K562 (cell line): ENCODE measurements at regions not wholly inside any gene's neighbourhood (a gene's known extent, or its start where the extent isn't known, plus 50 kb on each side); places are given as distances from the start of the nearest gene placed in this dataset.

ENCODE experiments used
- ATAC-seq: fragments of 200-7000 bp; cut with Tn5 transposase; 3 replicates; pipeline ENCODE4 v1.9.1; 2020; ENCODE audit warnings: moderate library complexity
- BruUV-seq: library from RNA; stranded (reverse); fragments of 400-500 nt; replicated peaks from 2 replicates; lab custom pipeline; 2021; lab: Mats Ljungman, UMichigan
- CTCF ChIA-PET: fragments of 300-600 bp; formaldehyde crosslinking; extraction: SDS; loops from one replicate; lab custom pipeline; 2021; ENCODE audit warnings: low intra/inter-chr PET ratio; lab: Yijun Ruan, JAX
- POLR2A ChIA-PET: fragments of 300-600, 350-650 bp; sonication (Branson Sonifier 250); formaldehyde crosslinking; extraction: SDS; loops from one replicate; lab custom pipeline; 2021; ENCODE audit warnings: antibody characterized with exemption, inconsistent platforms; lab: Yijun Ruan, JAX
- DNase-seq, 4 experiments: peaks; one replicate each; pipeline versions ENCODE4 v3.0.0 to v3.0.0-alpha.2; 2011 to 2018; ENCODE audit warnings: low spot score in 3 of 4, mixed read lengths in 3 of 4; ENCODE audit errors: extremely low read depth in 1 of 4
- FAIRE-seq: peaks from 2 replicates; lab custom pipeline; 2011; peaks lifted over from hg19 to GRCh38; lab: Jason Lieb, UNC
- H2AFZ ChIP-seq: 2 replicates; pipeline ENCODE4 v1.6.0; 2011; ENCODE audit warnings: low read depth, low read length, control low read depth, inconsistent platforms
- H3K27ac ChIP-seq: fragments of 200-600 bp; 3 replicates; pipeline ENCODE4 v1.8.0; 2011; ENCODE audit warnings: low read depth, mild to moderate bottlenecking, control low read depth, inconsistent platforms, low read length, moderate library complexity, mixed read lengths; ENCODE audit errors: extremely low read depth
- H3K27me3 ChIP-seq, 2 experiments: fragments of 300-600 bp in 1 of 2; 2 replicates in 1 of 2; 3 replicates in 1 of 2; pipeline versions ENCODE4 v1.6.0 to v1.8.0; 2011; ENCODE audit warnings: inconsistent platforms in 2 of 2, low read length in 2 of 2, mild to moderate bottlenecking in 1 of 2, mixed read lengths in 1 of 2, moderate library complexity in 1 of 2; ENCODE audit not compliant: control insufficient read depth in 2 of 2, insufficient read depth in 2 of 2
- H3K36me3 ChIP-seq: fragments of 300-600 bp; 3 replicates; pipeline ENCODE4 v1.8.0; 2011; ENCODE audit warnings: mild to moderate bottlenecking, low read length, inconsistent platforms; ENCODE audit not compliant: control insufficient read depth, insufficient read depth
- H3K4me1 ChIP-seq, 2 experiments: fragments of 200-600 bp in 1 of 2; replicated peaks in 1 of 2; 2 replicates in 1 of 2; 3 replicates in 1 of 2; pipeline versions ENCODE4 v1.5.1 to v1.8.0; 2011; ENCODE audit warnings: inconsistent platforms in 2 of 2, low read length in 2 of 2, mild to moderate bottlenecking in 1 of 2, mixed read lengths in 1 of 2, moderate library complexity in 1 of 2; ENCODE audit not compliant: control insufficient read depth in 2 of 2, insufficient read depth in 2 of 2
- H3K4me2 ChIP-seq: 2 replicates; pipeline ENCODE4 v1.6.1; 2011; ENCODE audit warnings: low read length, control low read depth, inconsistent platforms, mixed read lengths; ENCODE audit not compliant: insufficient read depth
- H3K4me3 ChIP-seq: fragments of 200-600 bp; sonication (generic), shearing (Covaris generic); 2 replicates; pipeline ENCODE4 v1.5.1; 2016; ENCODE audit warnings: control low read depth, inconsistent platforms
- H3K79me2 ChIP-seq: fragments of 200-600 bp; 3 replicates; pipeline ENCODE4 v1.8.0; 2011; ENCODE audit warnings: low read length, inconsistent platforms; ENCODE audit not compliant: control insufficient read depth, insufficient read depth
- H3K9ac ChIP-seq, 2 experiments: 2 replicates each; pipeline versions ENCODE4 v1.6.0 to v1.6.1; 2011; ENCODE audit warnings: low read depth in 2 of 2, low read length in 2 of 2, control low read depth in 1 of 2, inconsistent platforms in 1 of 2, mild to moderate bottlenecking in 1 of 2, mixed read lengths in 1 of 2; ENCODE audit not compliant: insufficient read depth in 1 of 2
- H3K9me1 ChIP-seq: one replicate; pipeline ENCODE4 v1.6.0; 2011; ENCODE audit warnings: inconsistent platforms, mild to moderate bottlenecking, low read length, moderate library complexity; ENCODE audit not compliant: control insufficient read depth, insufficient read depth
- H3K9me3 ChIP-seq: replicated peaks from 2 replicates; pipeline ENCODE4 v1.5.1; 2011; ENCODE audit warnings: low read depth, low read length, inconsistent platforms; ENCODE audit not compliant: control insufficient read depth, insufficient read depth
- H4K20me1 ChIP-seq: replicated peaks from 2 replicates; pipeline ENCODE4 v1.6.1; 2011; ENCODE audit warnings: low read length, inconsistent platforms, mixed read lengths; ENCODE audit not compliant: control insufficient read depth, insufficient read depth
- BCL6 ChIP-seq: fragments of 250-450 bp; sonication (Bioruptor Pico); IDR thresholded peaks from 2 replicates; pipeline ENCODE4 v1.4.0; 2020
- EGR1 ChIP-seq: fragments of 450-650 bp; conservative IDR thresholded peaks from 2 replicates; pipeline ENCODE4 v1.6.1; 2017; ENCODE audit warnings: mild to moderate bottlenecking
- ESRRB ChIP-seq: fragments of 250-450 bp; sonication (Bioruptor Pico); IDR thresholded peaks from 2 replicates; pipeline ENCODE4 v1.5.0; 2020; ENCODE audit warnings: mild to moderate bottlenecking, moderate library complexity, borderline replicate concordance
- ILF3 ChIP-seq: fragments of 450-650 bp; IDR thresholded peaks from 2 replicates; pipeline ENCODE4 v1.6.1; 2018; ENCODE audit warnings: antibody characterized with exemption, mild to moderate bottlenecking, moderate library complexity, borderline replicate concordance
- ILK ChIP-seq: fragments of 450-650 bp; IDR thresholded peaks from 2 replicates; pipeline ENCODE4 v1.6.1; 2016; ENCODE audit warnings: missing genetic modification characterization, low read depth, mild to moderate bottlenecking, missing compliant biosample characterization, moderate library complexity, borderline replicate concordance
- NCOA1 ChIP-seq: fragments of 450-650 bp; IDR thresholded peaks from 2 replicates; pipeline ENCODE4 v1.6.1; 2016; ENCODE audit warnings: low read depth
- NUFIP1 ChIP-seq: fragments of 450-650 bp; IDR thresholded peaks from 2 replicates; pipeline ENCODE4 v1.6.1; 2018; ENCODE audit not compliant: partially characterized antibody
- PRMT5 ChIP-seq: sonication (generic); formaldehyde crosslinking; IDR thresholded peaks from 2 replicates; pipeline ENCODE4 v1.5.0; 2020; ENCODE audit warnings: missing genetic modification reagents
- TAF1 ChIP-seq: IDR thresholded peaks from 2 replicates; pipeline ENCODE4 v1.6.1; 2011; ENCODE audit warnings: mild to moderate bottlenecking, low read length, moderate library complexity; ENCODE audit not compliant: insufficient read depth, control insufficient read depth, severe bottlenecking; ENCODE audit errors: extremely low read depth
- ZBTB1 ChIP-seq: sonication (generic); formaldehyde crosslinking; IDR thresholded peaks from 2 replicates; pipeline ENCODE4 v1.8.1; 2023; ENCODE audit warnings: missing genetic modification reagents, low read depth, mild to moderate bottlenecking, borderline replicate concordance
- ZBTB49 ChIP-seq: sonication (generic); formaldehyde crosslinking; IDR thresholded peaks from 2 replicates; pipeline ENCODE4 v1.8.0; 2022; ENCODE audit warnings: missing genetic modification reagents, mild to moderate bottlenecking, borderline replicate concordance
- ZFP1 ChIP-seq: fragments of 450-650 bp; formaldehyde crosslinking; IDR thresholded peaks from 2 replicates; pipeline ENCODE4 v1.4.0; 2020; ENCODE audit warnings: mild to moderate bottlenecking, mixed read lengths
- ZNF165 ChIP-seq: fragments of 250-450 bp; sonication (Bioruptor Pico); IDR thresholded peaks from 2 replicates; pipeline ENCODE4 v1.4.0; 2020; ENCODE audit warnings: borderline replicate concordance
- ZNF592 ChIP-seq: fragments of 450-650 bp; IDR thresholded peaks from 2 replicates; pipeline ENCODE4 v1.6.1; 2017; ENCODE audit warnings: antibody characterized with exemption, mild to moderate bottlenecking
- WGBS: fragments of 100-300 bp; shearing (Covaris generic); methylation state at CpG from one replicate; pipeline ENCODE4 v1.1.6; 2016; ENCODE audit warnings: low coverage, mixed read lengths; ENCODE audit not compliant: insufficient coverage; ENCODE audit errors: missing lambda C conversion rate; 5-methylcytosine and 5-hydroxymethylcytosine counted together
- in situ Hi-C: fragments of 300-500 bp; cut with MboI; formaldehyde crosslinking; loops from 4 replicates; pipeline ENCODE4 v1.15.0; 2018; ENCODE audit warnings: inconsistent platforms, mixed read lengths
- intact Hi-C: fragments of 100-400 bp; cut with micrococcal nuclease; formaldehyde crosslinking; loops from 2 replicates; pipeline ENCODE4 v1.14.2; 2022

- no peak overlapping the region for H3K4me3 ChIP-seq
- H3K27ac ChIP-seq, result no peak overlapping the region
- no peak overlapping the region for H2AFZ ChIP-seq
- no peaks in the 10 kb centered on the region for H3K36me3 ChIP-seq
- H3K4me2 ChIP-seq, result no peak overlapping the region
- H3K9ac ChIP-seq, result no peak overlapping the region
- FAIRE-seq (no peak), ATAC-seq (no peak), DNase-seq (no peak)
- intact Hi-C loops, result no loop called here
- BruUV-seq, result no TSS peak
- ChIA-PET CTCF (no interaction called here), POLR2A (interaction anchor here (0.6 kb wide), 1 partner anchor 21 kb away, joined by 3 read pairs; no protein-coding TSS in a partner anchor)
- H3K27me3 ChIP-seq, result peaks cover 28 to 35% of the 10 kb centered on the region in 2 experiments
- no peaks in the 10 kb centered on the region for H3K9me3 ChIP-seq
- H4K20me1 ChIP-seq, result no peaks in the 10 kb centered on the region
- in situ Hi-C loops, result loop anchor here (25.0 kb wide), 1 partner anchor 445 kb away; the partner anchor contains the start of gene B4GALT7
- H3K79me2 ChIP-seq, result no peaks in the 10 kb centered on the region
- H3K9me1 ChIP-seq, result no peaks in the 10 kb centered on the region
- 6% methylated on average over 3 of the region's 3 CpGs for WGBS
- no peaks in the 10 kb centered on the region for H3K4me1 ChIP-seq
- TF ChIP-seq NCOA1, result no peak
- TF ChIP-seq ILK (tag), result no peak
- no peak for TF ChIP-seq ZBTB49
- no peak for TF ChIP-seq ESRRB
- TF ChIP-seq ZBTB1, result no peak
- no peak for TF ChIP-seq ZFP1
- TF ChIP-seq ILF3, result no peak
- TF ChIP-seq PRMT5 (CRISPR knock-in tag), result no peak
- TF ChIP-seq EGR1, result no peak
- TF ChIP-seq BCL6 (CRISPR knock-in tag), result no peak
- no peak for TF ChIP-seq ZNF165 (CRISPR knock-in tag)
- no peak for TF ChIP-seq ZNF592
- TF ChIP-seq TAF1, result no peak
- no peak for TF ChIP-seq NUFIP1
Measured at GRCh38 chr5:178056935-178057334, 56.4 kb upstream of the N4BP3 start.
